ENCODE measurements at regions not wholly inside any gene's neighbourhood (a gene's known extent, or its start where the extent isn't known, plus 50 kb on each side); places are given as distances from the start of the nearest gene placed in this dataset.
"Not testable (repeated sequence)": the region's sequence is repeated elsewhere in the genome, so short reads cannot be mapped to it uniquely, and the experiment has no call there.

DNA sequence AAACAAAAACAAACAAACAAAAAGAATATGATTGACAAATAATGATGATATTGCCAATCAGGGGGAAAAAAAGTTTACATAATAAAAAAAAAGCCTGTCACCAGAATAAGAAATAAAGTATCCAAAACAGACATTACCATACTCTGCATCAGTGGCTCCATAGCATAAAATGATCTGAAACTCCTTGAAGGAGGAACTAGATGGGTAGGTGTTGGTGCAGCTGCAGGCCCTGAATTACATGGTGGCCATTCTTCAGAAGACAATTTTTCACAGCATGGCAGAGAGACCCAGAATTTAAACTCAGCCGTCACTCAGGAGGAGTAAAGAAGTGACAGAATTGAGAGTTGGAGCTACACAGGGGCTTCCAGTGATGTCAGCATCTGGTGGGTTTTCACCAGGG, 60.2 kb downstream of the GLUL start:
- ATAC-seq (replicated peaks) (peak; percentile 98 to 99), DNase-seq (no peak)
- Mint-ChIP-seq H3K9me3 (no peaks in the 10 kb centered on the region), H3K27me3 (peaks cover 7 to 14% of the 10 kb centered on the region in 2 donors), H3K27ac (no peak overlapping the region), H3K36me3 (no peaks in the 10 kb centered on the region), H3K4me3 (no peak overlapping the region), H3K4me1 (peaks cover 7 to 18% of the 10 kb centered on the region in 2 donors)

DNA sequence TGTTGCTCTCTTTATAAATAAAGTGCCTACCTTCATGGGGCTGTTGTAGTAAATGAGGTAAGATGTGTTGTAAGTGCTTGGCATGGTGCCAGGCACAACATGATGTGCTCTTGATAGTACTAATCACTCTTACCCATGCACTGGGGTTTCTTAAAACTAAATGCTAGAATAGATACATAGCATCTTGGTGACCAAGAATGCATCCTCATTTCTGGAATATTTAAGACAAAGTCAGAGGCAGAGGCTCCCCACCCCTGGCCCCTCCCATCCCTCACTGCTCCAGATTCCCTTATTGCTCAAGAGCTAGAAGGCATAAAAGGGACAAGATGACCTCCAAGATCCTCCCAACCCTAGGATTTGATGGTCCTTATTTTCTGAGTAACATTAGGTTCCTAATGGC, 61.3 kb downstream of the GLUL start:
- ATAC-seq (replicated peaks) = no peak
- H3K27ac Mint-ChIP-seq = no peak overlapping the region
- peaks cover 7 to 18% of the 10 kb centered on the region in 2 donors for H3K4me1 Mint-ChIP-seq
- H3K27me3 Mint-ChIP-seq = peaks cover 0 to 6% of the 10 kb centered on the region in 2 donors
- no peaks in the 10 kb centered on the region for H3K9me3 Mint-ChIP-seq
- H3K36me3 Mint-ChIP-seq = no peaks in the 10 kb centered on the region
- no peak overlapping the region for H3K4me3 Mint-ChIP-seq
- no peak for DNase-seq

DNA sequence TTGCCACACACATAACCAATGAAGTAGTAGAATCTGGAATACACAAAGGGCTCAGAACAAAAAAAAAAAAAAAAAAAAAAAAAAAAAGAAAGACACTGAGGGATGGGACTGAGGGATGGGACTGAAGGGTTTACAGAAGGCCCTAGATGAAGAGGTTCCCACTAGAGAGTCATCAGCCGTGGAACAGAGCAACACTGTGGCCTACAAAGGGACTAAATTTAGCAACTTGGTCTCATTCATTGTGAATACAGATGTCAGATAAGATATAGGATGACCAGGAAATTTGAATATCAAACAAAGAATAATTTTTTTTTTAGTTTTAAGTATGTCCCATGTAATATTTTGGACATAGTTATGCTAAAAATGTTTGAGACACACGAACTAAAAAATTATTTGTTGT, 62.1 kb downstream of the GLUL start:
- Mint-ChIP-seq H3K36me3 (no peaks in the 10 kb centered on the region), H3K27me3 (peaks cover 0 to under 1% of the 10 kb centered on the region in 2 donors), H3K27ac (no peak overlapping the region), H3K4me3 (no peak overlapping the region), H3K9me3 (no peaks in the 10 kb centered on the region), H3K4me1 (peaks cover 7 to 18% of the 10 kb centered on the region in 2 donors)
- DNase-seq (no peak), ATAC-seq (replicated peaks) (no peak)

DNA sequence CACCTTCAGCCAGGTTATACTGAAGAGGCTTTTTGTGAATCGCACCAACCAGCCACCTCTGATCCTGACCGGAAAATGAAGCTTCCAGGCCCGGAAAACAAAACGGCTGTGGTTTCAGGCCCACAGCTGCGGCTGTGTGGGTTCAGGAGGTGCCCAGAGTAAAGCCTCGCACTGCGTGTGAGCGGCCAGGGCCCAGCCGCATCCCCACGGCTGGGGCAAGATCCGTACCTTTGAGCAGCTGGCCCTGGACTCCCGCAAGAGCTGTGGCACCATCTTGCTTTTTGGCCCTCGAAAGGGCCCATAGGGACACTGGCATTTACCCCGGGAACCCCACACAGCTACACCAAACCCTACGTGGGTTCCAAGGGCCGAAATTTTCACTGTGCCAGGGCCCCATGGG, 63.0 kb downstream of the GLUL start:
- Mint-ChIP-seq H3K9me3 (no peaks in the 10 kb centered on the region), H3K27me3 (no peaks in the 10 kb centered on the region), H3K27ac (no peak overlapping the region), H3K4me3 (no peak overlapping the region), H3K4me1 (peaks cover 7 to 18% of the 10 kb centered on the region in 2 donors), H3K36me3 (no peaks in the 10 kb centered on the region)
- ATAC-seq (replicated peaks) (no peak), DNase-seq (no peak)

DNA sequence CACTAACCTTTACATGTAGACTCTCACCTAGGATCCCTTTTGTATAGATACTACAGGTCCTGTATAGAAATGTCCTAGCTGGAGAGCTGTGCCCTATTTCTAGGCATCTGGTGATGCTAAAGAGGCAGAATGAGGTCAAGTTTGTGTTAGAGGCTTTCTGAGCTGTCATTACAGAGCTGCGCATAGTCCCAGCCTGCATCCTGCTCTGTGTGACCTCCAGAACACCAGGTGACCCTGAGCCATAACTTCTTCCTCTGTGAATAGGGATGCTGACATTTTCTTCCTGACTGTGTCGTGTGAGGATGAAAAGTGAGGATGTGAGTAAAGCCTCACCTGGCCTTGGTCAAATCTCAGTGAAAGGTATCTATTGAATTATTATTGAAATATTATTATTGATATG, 66.3 kb downstream of the GLUL start:
- ATAC-seq (replicated peaks) (no peak), DNase-seq (no peak)
- H3K4me3 Mint-ChIP-seq = no peak overlapping the region
- H3K27me3 Mint-ChIP-seq = no peaks in the 10 kb centered on the region
- no peaks in the 10 kb centered on the region for H3K9me3 Mint-ChIP-seq
- no peaks in the 10 kb centered on the region for H3K4me1 Mint-ChIP-seq
- H3K27ac Mint-ChIP-seq = no peak overlapping the region
- no peaks in the 10 kb centered on the region for H3K36me3 Mint-ChIP-seq

DNA sequence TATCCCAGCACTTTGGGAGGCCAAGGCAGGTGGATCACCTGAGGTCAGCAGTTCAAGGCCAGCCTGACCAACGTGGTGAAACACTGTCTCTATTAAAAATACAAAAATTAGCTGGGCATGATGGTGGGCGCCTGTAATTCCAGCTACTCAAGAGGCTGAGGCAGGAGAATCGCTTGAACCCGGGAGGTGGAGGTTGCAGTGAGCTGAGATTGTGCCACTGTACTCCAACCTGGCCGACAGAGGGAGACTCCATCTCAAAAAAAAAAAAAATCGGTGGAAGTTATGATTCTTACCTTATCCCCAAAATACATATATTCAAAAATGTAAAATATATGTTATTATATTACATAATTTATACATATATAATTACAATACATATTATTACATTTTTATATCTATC, 70.1 kb downstream of the GLUL start:
- ATAC-seq (replicated peaks); DNase-seq; H3K4me3 Mint-ChIP-seq; H3K9me3 Mint-ChIP-seq; H3K27me3 Mint-ChIP-seq; H3K36me3 Mint-ChIP-seq; H3K27ac Mint-ChIP-seq; H3K4me1 Mint-ChIP-seq: not testable (repeated sequence)

DNA sequence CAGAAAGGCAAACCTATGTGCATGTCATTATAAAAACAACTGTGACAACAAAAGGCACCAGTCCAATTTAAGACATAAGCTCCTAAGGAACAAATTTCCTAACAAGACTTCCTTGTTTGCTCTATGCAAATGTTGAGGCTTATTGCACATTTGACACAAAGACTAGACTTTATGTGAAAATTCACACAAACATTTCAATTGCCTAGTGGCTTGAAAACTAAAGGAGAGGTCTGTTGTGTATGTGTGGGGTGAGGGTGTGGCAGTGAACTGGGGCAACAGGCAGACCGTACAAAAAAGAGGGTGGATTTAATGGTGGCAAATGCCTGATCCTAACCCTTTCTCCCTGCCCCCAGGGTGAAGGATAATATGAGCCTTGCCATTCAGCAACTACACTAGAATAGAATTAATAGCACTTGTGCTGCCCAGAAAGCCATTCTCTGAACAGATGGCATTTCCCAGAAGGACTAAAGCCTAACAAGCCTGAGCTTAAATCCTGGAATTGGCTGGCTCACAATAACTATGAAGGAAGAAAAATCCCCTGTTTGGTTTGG, 73.9 kb downstream of the GLUL start:
- H3K9me3 Mint-ChIP-seq = no peaks in the 10 kb centered on the region
- no peak overlapping the region for H3K4me3 Mint-ChIP-seq
- no peak for DNase-seq
- no peaks in the 10 kb centered on the region for H3K36me3 Mint-ChIP-seq
- H3K27me3 Mint-ChIP-seq = peaks cover 6 to 7% of the 10 kb centered on the region in 2 donors
- no peak overlapping the region for H3K27ac Mint-ChIP-seq
- no peak for ATAC-seq (replicated peaks)
- no peaks in the 10 kb centered on the region for H3K4me1 Mint-ChIP-seq

DNA sequence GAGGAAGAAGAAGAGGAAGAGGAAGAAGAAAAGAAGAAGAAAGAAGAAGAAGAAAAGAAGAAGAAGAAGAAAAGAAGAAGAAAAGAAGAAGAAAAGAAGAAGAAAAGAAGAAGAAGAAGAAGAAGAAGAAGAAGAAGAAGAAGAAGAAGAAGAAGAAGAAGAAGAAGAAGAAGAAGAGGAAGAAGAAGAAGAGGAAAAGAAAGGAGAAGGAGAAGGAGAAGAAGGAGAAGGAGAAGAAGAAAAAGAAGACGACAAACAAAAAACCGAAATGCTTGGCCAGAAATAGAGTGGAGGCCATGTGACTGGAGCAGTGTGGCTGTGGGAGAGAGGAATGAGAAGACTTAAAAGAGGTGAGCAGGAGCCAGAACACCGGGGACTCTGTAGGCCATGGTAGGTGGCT, 75.1 kb downstream of the GLUL start:
- H3K36me3 Mint-ChIP-seq = not testable (repeated sequence)

DNA sequence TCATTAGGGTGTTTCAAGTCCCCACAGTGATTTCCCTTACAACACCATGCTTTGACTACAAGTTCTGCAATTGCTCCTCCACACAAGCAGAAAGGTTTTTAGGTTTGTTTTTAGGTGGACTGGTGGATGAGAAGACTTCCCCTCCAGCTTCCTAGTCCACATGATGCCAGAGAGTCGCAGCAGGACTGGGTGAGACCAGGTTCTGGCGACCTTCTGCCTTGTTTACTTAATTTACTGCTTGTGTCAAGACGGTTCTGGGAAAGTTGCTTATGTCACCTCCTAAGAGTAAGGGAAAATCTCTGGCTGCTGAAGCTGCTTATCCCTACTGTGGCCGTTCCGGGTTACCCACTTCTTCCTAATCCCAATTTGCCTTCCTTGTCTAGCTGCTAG, 76.4 kb downstream of the GLUL start:
- DNase-seq = no peak
- Mint-ChIP-seq H3K27ac (no peak overlapping the region), H3K4me3 (no peak overlapping the region), H3K4me1 (no peaks in the 10 kb centered on the region), H3K9me3 (no peaks in the 10 kb centered on the region), H3K27me3 (peaks cover 7 to 11% of the 10 kb centered on the region in 2 donors), H3K36me3 (no peaks in the 10 kb centered on the region)
- no peak for ATAC-seq (replicated peaks)

More for the DNA sequence above, 75.1 kb downstream of the GLUL start:
- DNase-seq; H3K4me3 Mint-ChIP-seq; H3K4me1 Mint-ChIP-seq; H3K27ac Mint-ChIP-seq; ATAC-seq (replicated peaks); H3K9me3 Mint-ChIP-seq: not testable (repeated sequence)
- H3K27me3 Mint-ChIP-seq = peaks cover 7 to 11% of the 10 kb centered on the region in 2 donors

DNA sequence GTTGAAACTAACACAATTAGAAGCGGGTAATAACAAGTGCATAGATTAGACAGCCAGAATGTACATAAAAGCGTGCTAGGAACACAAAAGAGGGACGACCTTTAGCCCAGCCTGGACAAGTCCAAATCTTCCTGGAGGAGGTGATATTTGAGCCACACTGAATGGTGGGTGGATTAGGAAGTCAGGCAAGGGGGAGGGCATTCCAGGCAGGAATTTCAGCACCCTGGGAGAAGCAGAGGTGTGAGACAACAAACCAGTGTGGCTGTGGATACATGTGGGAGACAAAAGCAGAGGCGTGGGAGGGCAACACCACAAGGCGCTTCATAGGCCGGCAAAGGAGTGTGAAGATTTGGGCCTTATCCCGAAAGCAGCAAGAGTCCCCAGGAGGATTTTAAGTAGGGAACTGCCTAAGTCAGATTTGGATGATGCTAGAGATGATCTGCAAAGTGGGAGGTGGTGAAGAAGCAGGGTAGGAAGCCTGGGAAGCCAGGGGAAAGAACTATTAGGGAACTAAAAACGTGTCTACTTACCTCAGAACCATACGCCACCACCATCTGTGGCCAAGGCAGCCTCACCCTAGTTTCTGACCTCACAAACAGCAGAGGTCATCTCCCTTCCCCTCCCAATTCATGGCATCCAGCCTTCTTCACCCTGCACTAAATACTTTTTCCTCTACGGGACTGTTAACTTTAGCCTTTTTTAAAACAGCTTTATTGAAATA, 81.8 kb downstream of the GLUL start:
- ATAC-seq (replicated peaks) = no peak
- Mint-ChIP-seq H3K4me3 (no peak overlapping the region), H3K36me3 (no peaks in the 10 kb centered on the region), H3K27me3 (peaks cover 7 to 11% of the 10 kb centered on the region in 2 donors), H3K27ac (no peak overlapping the region), H3K9me3 (no peaks in the 10 kb centered on the region), H3K4me1 (no peaks in the 10 kb centered on the region)
- DNase-seq = no peak

DNA sequence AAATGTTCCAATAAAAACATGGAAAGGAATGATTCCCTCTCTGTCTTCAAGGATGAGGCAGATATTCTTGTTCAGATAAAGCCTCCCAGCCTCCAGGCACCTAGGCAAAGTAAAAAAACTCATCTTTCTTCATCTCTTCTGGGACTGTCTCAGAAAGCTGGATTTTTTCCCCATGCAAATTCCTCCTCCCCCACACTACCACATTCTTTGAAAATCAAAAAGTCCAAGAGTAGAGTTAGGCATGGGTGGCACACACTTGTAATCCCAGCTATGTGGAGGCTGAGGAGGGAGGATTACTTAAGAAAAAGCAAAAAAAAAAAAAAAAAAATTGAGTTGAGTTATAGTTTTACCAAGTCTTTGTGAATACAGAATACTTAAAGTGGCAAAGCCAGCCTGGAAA, 82.8 kb downstream of the GLUL start:
- H3K9me3 Mint-ChIP-seq = no peaks in the 10 kb centered on the region
- H3K36me3 Mint-ChIP-seq = no peaks in the 10 kb centered on the region
- DNase-seq = no peak
- ATAC-seq (replicated peaks) = no peak
- H3K27me3 Mint-ChIP-seq = peaks cover 7 to 11% of the 10 kb centered on the region in 2 donors
- no peak overlapping the region for H3K4me3 Mint-ChIP-seq
- H3K4me1 Mint-ChIP-seq = no peaks in the 10 kb centered on the region
- no peak overlapping the region for H3K27ac Mint-ChIP-seq

DNA sequence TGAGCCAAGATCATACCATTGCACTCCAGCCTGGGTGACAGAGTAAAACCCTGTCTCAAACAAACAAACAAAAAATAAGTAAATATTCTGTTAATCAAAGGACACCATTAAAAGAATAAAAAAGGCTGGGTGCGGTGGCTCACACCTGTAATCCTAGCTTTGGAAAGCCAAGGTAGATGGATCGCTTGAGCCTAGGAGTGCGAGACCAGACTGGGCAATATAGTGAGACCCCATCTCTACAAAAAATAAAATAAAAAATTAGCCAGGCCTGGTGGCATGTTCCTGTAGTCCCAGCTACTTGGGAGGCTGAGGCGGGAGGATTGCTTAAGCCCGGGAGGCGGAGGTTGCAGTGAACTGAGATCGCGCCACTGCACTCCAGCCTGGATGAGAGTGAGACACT, 84.1 kb downstream of the GLUL start:
- not testable (repeated sequence) for H3K36me3 Mint-ChIP-seq; H3K9me3 Mint-ChIP-seq; H3K4me3 Mint-ChIP-seq; H3K4me1 Mint-ChIP-seq; ATAC-seq (replicated peaks); DNase-seq; H3K27me3 Mint-ChIP-seq; H3K27ac Mint-ChIP-seq

DNA sequence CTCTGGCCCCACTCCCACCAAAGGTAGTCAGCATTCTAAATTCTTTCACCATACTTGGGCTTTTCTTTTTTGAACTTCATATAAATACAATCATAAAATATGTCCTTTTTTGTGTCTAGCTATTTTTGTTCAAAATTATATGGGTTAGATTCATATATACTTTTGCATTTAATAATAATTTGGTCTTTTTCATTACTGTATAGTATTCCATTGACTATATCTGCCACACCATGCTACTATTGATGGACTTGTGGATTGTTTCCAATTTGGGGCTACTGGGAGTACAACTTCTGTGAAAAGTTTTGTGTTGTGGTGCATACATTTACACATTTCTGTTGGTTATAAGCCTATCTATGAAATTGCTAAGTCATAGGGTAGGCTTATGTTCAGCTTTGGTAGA, 85.7 kb downstream of the GLUL start:
- no peak for DNase-seq
- no peak for ATAC-seq (replicated peaks)

DNA sequence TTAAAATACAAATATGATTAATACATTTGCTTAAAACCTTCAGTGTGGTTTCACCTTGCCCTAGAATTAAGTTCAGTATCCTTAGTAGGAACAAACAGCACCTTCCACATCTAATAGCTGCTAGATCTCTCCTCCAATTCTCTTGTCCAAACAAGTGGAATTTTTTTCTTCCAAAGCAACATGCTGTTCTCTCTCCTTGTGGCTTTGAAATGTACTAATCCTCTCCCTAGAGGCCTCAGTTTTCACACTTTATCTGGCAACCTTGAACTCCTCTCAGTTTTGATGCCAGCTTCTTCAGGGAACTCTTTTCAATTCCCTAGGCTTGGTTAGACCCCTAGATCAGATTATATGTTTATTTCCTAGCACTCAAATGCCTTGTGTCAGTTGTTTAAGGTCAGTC, 87.0 kb downstream of the GLUL start:
- Mint-ChIP-seq H3K36me3 (no peaks in the 10 kb centered on the region), H3K27me3 (no peaks in the 10 kb centered on the region), H3K9me3 (no peaks in the 10 kb centered on the region), H3K4me3 (no peak overlapping the region), H3K27ac (no peak overlapping the region), H3K4me1 (no peaks in the 10 kb centered on the region)
- DNase-seq (no peak), ATAC-seq (replicated peaks) (no peak)

More for the DNA sequence above, 85.7 kb downstream of the GLUL start:
- Mint-ChIP-seq H3K9me3 (no peaks in the 10 kb centered on the region), H3K27me3 (no peaks in the 10 kb centered on the region), H3K4me1 (no peaks in the 10 kb centered on the region), H3K27ac (no peak overlapping the region), H3K4me3 (no peak overlapping the region), H3K36me3 (no peaks in the 10 kb centered on the region)

DNA sequence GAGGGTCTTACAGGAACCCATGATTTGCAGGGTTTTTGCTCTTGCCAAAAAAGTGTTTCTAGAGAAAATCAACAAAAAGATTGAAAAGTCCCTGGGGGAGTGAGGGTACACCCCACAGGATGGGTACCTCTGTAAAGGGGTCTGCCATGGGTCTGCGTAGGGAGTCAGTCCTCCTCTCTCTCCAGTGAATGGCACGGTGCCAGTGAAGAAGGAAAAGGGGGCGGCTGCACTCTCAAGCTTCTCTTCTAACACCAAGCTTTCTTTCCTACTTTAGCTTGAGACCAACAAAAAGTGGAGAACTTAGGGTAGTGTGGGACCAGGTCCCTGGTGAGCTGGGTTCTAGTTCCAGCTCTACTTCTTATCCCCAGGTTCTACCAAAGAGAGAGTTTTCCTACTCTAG, 87.4 kb downstream of the GLUL start:
- no peaks in the 10 kb centered on the region for H3K27me3 Mint-ChIP-seq
- H3K4me1 Mint-ChIP-seq = no peaks in the 10 kb centered on the region
- no peak overlapping the region for H3K4me3 Mint-ChIP-seq
- H3K27ac Mint-ChIP-seq = no peak overlapping the region
- DNase-seq = no peak
- H3K9me3 Mint-ChIP-seq = no peaks in the 10 kb centered on the region
- H3K36me3 Mint-ChIP-seq = no peaks in the 10 kb centered on the region
- no peak for ATAC-seq (replicated peaks)
